HCEC 1CT (cell line): ENCODE measurements at regions not wholly inside any gene's neighbourhood (a gene's known extent, or its start where the extent isn't known, plus 50 kb on each side); places are given as distances from the start of the nearest gene placed in this dataset.

Experiments used
- DNase-seq: peaks from one replicate; pipeline ENCODE4 v3.0.0-alpha.2; 2017

DNA sequence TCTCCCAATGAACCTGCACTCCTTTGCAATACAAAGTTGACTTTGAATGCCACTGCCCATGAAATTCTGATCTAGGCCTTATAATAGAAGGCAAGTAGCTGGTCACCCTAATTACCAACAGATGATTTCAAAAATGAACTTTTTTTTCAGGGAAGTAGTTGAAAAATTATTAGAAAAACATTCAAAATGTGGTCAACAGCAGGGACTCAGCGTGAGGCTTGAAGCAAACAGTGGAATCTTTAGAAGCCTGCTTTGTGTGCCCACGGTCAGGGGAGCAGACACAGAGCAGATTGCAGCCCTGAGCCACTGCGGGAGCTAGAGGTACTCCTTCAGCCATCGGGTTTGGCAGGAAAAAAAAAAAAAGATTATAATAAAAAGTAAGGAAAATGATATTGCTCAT is 87.1 kb upstream of the HEY2 start:
- DNase-seq = no peak

DNA sequence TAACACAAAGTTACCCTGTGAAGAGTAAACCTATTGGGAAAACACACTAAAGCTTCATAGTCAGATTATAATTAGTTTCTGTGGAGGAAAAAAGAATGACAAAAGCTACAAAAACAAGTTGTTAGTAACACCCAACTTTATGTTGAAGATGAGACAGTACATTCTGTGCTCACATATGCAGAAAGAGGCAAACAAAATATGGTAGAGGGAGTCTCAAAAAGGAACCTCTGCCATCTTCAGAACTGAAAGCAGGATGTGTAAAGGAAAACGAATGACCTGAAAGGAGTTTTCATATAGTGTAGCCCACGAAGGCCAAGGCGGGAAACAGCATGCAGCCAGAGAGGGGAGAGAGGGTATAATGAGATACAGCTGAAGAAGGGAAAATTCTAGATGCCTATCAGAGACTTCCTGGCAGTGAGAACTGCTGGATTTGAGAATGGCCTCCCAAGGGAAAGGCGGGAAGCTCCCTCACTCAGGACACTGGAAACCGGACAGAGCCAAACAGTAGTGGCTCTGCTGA is 84.1 kb upstream of the HEY2 start:
- no peak for DNase-seq

DNA sequence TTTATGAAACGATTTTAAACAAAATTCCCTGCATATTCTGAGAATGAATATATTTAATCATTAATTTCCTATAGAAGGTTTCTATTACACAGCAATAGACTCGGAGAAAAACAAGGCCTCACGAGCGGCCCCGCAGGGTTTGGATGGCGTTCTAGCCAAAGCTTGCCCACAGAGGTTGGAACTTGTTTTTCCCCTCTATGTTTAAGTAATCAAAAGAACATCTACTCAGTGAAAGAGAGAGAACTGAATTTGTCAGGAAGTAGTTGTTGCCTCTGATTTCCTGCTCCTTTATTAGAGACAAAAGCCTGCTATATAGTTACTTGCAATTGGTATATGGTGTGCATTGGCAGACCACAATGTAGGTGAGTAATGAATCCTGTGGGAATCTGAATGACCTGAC is 82.1 kb upstream of the HEY2 start:
- DNase-seq = no peak

DNA sequence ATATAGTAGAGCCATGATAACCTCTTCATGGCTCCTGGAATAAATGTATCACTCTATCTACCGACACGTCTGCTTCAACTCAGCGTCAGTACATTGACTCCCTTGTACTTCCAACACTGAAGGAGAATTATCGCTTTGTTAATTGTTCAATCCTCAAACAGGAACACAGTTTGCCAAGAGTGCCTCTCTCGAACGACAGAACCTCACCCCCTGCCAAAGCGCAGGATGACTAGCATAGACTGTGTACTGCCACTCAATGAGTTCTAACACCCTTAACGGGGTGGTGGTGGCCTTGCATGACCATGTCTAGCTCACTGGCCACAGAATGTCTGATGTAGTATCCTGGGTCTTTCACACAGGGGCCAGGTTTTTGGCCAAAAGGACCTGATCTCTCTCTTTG is 81.4 kb upstream of the HEY2 start:
- no peak for DNase-seq

DNA sequence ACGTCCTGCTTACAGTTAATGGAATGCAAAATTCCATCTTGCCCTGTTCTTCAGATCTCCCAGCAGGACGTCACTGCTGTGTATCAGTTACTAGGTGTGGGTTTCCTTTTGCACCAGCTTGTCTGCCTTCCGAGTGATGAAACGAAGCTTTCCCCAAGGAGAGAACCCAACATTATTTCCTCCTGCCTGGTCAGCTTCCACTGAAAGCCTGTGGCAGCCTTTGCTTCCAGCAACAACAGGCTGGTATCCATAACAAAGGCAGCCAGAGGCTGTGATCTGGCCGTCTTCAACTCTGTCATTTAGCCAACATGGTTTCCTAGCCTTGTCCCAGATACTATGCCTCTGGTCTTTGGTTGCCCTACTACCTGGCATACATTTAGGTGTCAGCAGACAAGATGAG is 78.9 kb upstream of the HEY2 start:
- DNase-seq = no peak

DNA sequence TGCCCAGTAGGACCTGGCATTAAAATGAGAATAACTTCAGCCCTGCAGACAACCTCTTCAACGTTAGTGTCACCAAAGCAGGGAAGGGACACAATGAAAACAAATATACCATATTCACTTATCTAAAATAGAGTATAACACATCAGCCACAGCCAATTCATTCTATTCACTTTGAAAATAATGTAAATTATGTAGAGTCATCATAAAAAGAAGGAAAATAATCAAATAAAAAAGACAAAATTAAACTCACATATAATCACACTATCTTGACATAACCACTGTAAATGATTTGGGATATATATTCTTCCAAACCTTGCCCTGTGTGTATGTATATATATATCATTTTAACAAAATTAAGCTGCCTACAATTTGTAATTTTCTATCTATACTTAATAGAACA is 78.1 kb upstream of the HEY2 start:
- DNase-seq = no peak

DNA sequence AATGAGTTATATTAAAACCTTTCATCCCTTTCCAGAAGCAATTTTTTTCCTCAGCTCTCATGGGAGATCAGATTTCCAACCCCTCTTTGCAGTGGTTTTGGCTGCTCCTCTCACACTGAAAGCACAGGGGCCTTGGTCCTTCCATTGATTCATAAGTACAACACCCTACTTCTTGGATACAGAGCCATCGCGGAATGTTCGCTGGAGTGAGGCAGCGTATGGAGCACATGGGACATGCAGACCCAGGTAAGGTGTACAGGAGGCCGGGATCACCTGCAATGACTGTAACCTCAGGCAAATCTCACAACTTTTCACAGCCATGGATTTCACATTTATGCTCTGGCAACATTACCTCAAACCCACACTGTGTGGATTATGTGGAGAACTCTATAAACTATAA is 75.2 kb upstream of the HEY2 start:
- no peak for DNase-seq

DNA sequence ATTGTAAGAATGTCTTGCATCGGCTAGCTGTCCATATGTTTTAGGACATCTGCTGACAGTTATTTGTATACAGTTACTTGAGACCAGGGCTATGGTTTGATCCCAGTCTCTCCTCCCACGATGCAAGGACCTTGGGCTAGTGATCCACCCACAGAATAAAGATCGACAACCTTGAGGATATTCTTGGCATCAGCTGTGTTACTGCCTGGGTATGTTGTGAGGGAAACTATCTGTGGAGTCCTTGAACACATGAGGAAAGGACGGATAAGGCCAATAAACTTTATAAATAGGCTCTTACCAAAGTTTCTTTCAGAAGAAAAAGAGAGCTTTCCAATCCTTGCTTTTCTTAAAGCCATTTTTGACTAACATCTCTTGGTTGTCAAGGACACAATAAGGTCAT is 70.8 kb upstream of the HEY2 start:
- no peak for DNase-seq

DNA sequence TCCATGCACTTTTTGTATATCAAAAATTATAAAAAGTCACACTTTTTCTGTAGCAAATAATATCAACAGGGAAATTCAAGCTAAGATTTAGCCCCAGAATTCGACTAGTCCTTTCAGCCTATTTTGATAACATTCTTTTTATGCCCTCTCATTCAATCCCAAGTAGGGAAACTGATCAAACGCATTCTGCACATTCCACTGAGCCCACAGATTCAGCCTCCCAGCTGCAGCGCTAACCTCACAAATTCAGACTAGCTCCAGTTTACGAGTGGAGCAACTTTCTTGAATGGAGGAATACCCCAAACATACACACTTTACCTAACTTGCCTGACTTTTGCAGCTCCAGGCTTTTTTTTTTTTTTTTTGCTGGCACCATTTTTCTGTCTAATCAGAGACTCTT is 70.3 kb upstream of the HEY2 start:
- no peak for DNase-seq

DNA sequence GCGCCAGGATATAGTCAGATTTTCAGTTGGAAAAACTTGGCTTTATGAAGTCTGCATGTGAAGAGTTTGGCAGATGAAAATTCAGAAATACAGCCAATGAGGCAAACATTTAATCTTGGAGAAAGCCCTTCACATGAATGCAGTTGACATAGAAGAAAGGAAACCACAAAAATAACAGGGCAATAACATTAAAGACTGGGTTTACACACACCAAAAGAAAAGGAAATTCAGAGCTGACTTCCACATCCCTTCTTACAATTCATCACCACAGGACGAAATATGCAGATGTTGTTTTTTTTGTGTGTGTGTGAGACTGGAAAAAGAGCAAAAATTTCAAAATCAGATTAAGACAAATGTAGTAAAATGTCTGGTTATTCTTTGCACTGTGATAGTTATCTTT is 69.8 kb upstream of the HEY2 start:
- DNase-seq = no peak

DNA sequence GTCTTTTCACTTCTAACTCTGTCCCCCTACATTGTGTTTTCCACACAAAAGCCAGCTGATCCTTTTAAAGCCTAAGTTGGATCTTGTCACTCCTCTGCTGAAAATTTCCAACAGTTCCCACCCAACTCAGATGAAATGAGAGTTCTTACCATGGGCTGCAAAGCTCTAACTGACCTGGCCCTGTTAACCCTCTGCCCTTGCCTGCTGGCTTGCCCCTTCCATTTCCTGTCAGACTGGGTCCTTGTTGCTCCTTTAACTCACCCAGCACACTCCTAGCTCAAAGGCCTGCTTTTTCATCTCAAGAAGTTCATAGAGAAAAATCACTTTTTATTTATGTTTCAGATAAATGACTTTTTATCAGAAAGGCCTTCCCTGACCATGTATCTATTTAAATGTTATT is 66.5 kb upstream of the HEY2 start:
- no peak for DNase-seq

DNA sequence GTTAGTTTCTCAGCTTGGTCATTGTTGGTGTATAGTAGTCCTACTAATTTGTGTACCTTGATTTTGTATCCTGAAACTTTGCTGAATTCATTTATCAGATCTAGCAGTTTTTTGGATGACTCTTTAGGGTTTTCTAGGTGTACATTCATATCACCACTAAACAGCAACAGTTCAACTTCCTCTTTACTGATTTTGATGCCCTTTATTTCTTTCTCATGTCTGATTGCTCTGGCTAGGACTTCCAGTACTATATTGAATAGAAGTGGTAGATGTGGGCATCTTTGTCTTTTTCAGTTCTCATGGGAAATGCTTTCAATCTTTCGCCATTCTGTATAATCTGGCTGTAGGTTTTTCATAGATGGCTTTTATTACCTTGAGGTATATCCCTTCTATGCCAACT is 61.3 kb upstream of the HEY2 start:
- no peak for DNase-seq

DNA sequence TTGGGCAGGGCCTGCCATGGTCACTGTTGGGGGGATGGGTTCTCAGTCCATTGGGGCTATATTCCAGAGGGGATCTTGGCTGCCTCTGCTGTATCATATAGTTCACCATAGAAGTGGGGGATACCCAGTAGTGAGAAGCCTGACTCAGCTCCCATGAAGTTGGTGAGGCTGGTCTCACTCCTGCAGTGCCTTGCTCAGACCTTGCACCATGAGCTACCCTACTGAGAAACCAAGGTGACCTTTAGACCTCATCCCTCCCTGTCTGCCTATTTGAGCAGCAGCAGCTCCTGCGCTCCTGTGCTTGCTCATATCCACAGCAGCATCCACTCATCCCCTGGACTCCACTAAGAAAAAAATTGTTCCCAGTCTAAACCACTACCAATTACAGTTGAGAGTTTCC is 56.0 kb upstream of the HEY2 start:
- DNase-seq = no peak

DNA sequence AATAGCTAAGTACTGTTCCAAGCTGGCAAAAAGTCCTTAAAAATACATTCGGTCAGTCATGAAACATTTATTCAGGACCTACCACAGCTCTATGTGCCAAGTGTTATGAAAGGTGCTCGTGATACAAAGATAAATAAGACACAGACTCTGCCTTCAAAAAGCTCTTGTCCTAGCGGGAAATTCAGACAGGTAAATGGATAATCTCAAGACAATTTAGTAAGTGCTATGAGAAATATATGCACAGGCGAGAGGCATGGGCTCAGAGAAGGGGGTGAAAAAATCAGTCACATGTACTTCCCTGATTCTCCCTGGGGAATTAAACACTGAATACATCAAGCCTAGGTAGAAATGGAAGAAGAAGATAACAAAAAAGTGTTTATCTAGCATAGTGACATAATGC is 49.8 kb upstream of the HEY2 start:
- no peak for DNase-seq
